ENCODE measurements at regions not wholly inside any gene's neighbourhood (a gene's known extent, or its start where the extent isn't known, plus 50 kb on each side); places are given as distances from the start of the nearest gene placed in this dataset.
"Not testable (repeated sequence)": the region's sequence is repeated elsewhere in the genome, so short reads cannot be mapped to it uniquely, and the experiment has no call there.

GRCh38 chr16:60078819-60079218 lies 1344.7 kb upstream of the GOT2 start:
- not testable (repeated sequence) for DNase-seq

- no peak for DNase-seq
These were observed 1343.7 kb upstream of the GOT2 start for GRCh38 chr16:60077861-60078260.

DNA sequence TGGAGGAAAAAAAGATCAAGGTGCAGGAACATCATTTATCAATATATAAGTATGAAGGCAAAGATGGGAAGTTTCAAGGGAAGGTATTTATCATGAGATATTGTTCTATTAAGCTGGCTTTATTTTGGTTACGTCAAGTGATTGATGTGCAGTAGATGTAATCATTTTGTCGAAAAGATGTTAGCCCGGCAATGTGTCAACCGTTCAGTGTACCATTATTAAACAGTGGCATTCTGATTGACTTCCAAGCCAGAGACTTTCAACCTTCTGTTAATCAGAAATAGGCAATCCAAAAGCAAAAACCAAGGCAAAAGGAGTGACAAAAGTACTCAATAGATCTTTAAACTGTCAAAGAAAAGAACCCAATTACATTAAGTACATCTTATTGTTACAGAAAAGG lies 1340.3 kb upstream of the GOT2 start:
- DNase-seq: no peak

DNA sequence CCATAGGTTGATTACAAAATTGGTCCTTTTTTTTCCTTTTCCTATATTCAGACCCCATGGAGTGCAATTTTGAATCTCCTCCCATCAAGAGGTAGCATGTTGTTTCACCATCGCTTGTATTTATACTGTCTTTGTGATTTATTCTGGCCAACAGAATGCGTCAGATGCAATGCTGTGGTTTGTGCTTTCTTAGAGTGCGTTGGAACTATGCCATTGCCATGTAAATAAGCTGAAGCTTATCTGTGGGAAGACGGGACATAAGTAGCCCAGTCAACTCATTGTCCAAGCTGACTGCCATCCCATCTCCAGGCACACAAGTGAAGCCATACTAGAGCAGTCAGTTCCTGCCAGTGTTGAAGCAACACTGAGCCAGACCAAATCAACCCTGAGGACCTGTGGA lies 1339.3 kb upstream of the GOT2 start:
- DNase-seq: no peak

DNA sequence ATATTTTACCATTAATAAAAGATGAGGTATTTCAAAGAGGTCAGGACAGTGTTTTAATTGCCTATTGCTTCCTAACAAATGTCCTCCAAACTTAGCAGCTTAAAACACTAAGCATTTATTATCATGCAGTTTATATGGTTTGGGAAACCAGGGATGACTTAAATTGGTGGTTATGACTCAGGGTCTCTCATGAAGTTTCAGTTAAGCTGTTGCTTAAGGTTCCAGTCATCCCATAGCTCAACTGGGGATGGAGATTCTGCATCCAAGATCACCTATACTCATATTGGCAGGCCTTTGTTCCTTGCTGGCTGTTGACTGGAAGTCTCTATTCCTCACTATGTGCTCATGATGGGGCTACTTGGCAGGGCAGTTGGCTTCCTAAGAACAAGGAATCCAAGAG lies 1329.9 kb upstream of the GOT2 start:
- DNase-seq: no peak

DNA sequence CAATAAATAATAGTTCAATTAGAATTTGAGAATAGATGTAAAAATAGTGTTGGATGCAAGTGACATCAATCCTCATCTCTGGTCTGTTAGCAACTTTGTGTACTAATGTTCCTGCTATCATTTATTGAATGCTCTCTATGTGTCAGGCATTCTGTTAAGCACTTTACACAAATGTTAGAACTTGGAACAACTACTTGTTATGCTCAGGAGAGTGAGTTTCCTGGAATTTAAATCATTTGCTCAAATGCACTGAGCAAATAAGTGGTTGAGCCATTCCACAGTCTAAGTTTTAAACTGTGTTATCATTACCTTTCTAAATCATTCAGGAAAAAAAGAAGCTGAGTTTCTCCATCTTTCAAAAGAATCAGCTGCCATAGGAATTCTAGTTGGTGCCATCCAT lies 1327.3 kb upstream of the GOT2 start:
- DNase-seq: no peak

DNA sequence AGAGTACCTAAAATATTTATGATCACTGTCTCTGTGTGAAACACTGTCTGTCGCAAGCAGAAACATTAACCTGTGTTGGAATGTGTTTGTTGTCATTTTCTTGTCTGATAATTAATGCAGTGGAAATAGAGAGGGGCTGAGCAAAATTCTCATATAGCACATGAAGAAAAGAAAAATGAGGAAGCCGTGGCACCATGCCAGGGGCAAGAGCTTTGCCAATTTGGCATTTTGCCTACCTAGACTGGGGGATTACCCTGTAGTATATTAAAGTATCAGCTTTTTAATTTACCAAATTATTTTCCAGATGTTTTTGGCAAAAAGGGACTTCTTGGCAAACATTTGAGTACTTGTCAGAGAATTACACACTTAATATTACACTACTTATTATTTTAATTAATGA lies 1326.6 kb upstream of the GOT2 start:
- DNase-seq: peak; percentile 28

DNA sequence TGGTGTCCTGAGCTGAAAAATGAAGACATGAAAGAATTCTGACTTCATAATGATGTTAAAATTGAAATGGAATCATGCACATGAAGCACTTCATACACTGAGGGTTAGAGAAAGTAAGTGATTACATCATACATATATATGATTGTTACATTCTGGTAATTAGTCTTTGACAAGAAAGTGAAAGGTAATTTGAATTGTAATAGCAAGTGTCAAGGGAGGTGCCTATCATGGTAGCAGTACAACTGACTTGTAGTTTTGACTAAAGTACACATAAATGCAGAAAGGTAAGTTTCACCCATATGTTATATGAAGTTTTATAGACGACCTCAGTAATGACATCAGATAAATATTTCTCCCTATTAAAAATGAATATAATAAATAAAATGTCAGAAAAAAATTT lies 1325.0 kb upstream of the GOT2 start:
- DNase-seq: no peak

DNA sequence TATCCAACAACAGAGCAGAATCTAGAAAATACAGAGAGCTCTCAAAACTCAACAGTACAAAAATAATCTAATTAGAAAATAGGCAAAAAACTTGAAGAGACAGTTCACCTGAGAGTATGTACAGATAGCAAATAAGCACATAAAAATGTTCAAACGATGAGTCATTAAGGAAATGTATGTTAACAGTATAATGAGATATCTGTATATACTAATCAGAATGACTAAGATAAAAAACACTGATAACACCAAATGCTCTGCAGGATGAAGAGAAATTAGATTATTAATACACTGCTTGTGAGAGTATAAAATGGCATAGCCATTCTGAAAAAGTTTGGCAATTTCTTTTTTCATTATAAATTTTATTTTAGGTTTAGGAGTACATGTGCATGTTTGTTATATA lies 1307.6 kb upstream of the GOT2 start:
- DNase-seq: no peak

GRCh38 chr16:60031740-60032139 lies 1297.6 kb upstream of the GOT2 start:
- no peak for DNase-seq

GRCh38 chr16:60027351-60027750 lies 1293.2 kb upstream of the GOT2 start:
- no peak for DNase-seq

DNA sequence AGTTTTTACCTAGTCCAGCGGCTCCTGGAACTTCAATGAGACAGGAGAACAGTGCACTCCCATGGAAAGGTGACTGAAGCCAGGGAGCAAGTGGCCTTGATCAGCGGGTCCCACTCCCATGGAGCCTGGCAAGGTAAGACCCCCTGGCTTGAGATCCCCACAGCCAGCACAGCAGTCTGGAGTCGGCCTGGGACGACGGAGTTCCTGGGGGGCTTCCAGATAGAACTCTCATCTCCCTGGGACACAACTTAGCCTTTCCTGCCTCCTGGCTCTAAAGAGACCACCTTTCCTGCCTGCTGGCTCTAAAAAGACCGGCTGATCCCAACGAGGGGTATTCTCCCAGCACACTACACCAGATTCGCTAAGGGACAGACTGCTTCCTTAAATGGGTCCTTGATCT lies 1279.0 kb upstream of the GOT2 start:
- no peak for DNase-seq

GRCh38 chr16:60001523-60001922 lies 1267.4 kb upstream of the GOT2 start:
- no peak for DNase-seq

DNA sequence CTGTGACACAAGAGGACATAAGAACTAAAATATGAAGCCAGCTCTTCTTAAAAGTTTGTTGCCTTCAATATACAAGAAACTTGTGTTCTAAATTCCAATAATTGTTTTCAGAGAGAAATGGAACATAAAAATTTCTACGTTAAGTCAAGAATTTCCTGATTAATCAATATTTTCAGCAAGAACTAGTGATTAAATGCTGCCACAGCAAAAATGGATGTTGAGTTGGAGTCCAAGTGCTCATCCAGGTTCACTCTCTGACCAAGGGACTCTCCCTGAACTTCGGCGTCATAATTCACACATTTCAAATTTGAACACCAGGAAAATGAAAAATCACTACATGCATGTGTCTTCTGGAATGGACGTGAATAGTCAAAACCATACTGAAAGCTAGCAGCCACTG lies 1263.6 kb upstream of the GOT2 start:
- no peak for DNase-seq

GRCh38 chr16:59993101-59993500 lies 1259.0 kb upstream of the GOT2 start:
- DNase-seq: no peak

GRCh38 chr16:59991171-59991570 lies 1257.1 kb upstream of the GOT2 start:
- DNase-seq: no peak

DNA sequence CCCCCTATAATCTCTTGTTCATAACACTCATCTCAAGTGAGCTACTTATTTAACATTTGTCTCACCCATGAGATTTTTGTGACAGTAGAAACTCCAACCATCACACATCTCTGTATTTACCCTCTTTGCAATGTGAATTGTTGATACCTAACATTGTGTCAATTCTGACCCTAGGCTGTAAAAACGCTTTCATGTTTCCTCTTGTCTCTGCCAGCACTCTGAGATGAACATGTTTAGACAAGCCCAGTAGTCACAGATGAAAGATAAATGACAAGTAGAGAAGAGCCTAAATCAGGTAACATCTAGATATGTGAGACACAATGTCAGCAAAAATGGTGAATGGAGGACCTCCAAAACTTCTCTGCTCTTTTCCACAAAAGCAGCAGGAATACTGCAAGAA lies 1254.5 kb upstream of the GOT2 start:
- no peak for DNase-seq

DNA sequence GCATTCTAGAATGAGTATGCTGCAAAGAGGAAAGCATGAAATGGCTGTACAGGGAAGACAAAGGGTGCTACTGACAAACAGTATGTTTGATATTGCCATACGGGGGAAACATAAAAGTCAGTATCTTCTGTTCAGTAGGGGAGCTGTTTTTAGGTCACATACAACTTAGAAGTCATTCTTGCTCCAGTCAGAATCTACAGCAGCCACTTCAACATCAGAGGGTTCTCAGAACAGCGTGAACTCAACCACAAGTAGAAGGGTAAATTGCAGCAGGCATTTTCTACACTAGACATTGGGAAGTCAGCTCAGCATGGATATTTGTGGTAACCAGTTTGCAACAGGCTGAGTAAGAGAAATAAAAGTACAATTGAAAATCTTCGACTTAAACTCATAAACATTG lies 1241.8 kb upstream of the GOT2 start:
- no peak for DNase-seq

GRCh38 chr16:59973966-59974365 lies 1239.8 kb upstream of the GOT2 start:
- no peak for DNase-seq

GRCh38 chr16:59971264-59971663 lies 1237.1 kb upstream of the GOT2 start:
- no peak for DNase-seq

DNA sequence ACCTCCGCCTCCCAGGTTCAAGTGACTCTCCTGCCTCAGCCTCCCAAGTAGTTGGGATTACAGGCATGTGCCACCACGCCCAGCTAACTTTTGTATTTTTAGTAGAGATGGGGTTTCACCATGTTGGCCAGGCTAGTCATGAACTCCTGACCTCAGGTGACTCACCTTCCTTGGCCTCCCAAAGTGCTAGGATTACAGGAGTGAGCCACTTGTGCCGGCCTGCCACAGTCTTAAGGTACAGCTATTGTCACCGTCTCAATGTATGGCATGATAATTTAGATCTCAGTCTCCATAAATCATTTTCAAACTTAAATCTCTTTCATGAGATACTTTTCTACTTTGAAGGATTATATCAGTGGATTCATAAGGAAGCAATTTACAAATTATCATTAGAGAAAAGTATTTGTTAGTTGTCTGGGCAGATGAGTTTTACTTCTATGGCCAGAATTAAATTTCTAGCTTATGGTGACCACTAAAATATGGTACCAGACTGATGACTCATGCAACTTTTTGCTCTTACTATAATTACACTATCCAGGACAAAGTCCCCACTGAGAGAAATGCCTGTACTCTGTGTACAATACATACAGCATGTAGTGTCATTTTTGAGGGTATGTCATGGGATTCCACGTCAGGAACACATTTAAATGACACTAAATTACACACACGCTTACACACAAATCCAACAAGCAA lies 1230.3 kb upstream of the GOT2 start:
- no peak for DNase-seq

DNA sequence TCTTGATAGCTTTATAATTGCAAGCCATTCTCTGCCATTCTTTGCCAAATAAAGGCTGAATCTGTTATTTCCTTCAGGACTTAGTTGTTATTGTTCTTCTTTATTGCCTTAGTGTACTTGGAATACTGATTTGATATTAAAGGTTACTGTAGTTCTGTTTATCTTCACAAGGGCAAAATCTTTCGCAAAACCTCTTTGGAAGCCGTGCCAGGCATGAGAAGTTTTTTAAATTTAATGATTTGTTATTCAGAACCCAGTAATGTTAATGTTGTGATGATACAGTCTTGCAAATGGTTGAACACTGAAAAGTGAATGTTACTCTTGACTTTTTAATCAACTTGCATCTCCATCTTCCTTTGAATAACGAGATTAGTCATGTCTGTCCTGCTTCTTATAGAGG lies 1225.2 kb upstream of the GOT2 start:
- no peak for DNase-seq

DNA sequence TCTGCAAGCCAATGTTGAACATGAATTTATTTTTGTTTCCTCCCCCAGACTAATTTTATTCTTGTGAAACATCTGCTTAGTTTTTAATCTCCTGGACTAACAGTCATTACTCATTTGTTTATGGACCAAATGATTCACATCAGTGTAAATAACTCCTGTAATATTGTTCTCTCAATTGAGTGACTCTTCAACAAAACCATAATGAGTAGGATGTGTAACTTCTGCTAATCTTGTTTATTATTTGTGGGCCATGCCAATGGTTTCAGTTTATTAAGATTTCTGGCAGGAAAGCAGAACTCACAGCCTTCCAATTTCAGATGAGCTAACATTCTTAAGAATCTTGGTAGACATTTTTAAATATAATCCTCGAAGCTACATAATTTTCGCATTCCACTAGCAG lies 1216.3 kb upstream of the GOT2 start:
- DNase-seq: no peak

DNA sequence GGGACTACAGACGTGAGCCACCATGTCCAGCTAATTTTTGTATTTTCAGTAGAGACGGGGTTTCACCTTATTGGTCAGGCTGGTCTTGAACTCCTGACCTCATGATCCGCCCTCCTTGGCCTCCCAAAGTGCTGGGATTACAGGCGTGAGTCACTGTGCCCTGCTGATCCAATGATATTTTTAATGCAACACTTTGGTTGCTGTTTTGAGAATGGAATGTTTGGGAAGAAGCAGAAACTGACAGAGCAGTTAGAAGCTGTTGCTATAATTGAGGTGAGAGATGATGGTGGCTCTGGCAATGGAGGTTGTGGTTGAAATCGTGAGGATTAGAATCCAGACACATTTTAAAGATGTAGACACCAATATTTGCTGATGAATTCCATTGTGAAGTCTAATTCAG lies 1209.9 kb upstream of the GOT2 start:
- DNase-seq: not testable (repeated sequence)

DNA sequence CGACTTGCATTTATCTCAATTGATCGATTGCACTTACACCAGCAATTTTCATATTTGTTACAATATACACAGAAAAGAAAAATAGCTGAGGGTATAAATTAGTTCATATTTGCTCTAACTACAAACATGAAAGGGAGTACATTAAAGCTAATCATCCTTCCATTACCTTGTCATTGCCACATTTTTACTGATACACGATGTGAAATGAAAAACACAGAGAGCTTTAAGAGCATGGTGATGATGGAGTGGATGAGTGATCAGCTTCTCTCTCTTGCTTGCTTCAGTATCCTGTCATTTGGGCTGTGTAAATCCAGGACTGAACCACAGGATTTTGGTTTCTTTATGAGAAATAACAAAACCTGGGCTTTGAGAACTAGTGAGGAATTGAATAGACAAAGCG lies 1207.5 kb upstream of the GOT2 start:
- DNase-seq: no peak

DNA sequence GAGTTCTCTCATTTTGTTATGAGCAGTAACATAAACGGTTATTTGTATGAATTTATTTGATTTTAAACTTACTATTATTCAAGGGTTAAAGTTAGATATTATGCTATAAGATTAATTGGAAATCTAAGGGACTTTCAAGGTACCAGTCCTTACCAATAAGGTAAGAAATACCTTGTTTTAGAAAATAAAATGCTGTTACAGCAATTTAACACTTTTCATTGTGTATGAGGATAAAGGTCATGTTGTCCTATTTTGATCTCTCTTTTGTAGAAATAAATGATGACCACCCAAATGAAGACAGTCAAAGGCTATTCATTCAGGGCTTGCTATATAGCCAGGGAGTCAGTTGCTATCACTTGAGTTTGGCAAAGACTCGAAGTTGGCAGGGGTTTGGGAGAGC lies 1185.9 kb upstream of the GOT2 start:
- no peak for DNase-seq
